ENCODE measurements at regions not wholly inside any gene's neighbourhood (a gene's known extent, or its start where the extent isn't known, plus 50 kb on each side); places are given as distances from the start of the nearest gene placed in this dataset.
"Not testable (repeated sequence)": the region's sequence is repeated elsewhere in the genome, so short reads cannot be mapped to it uniquely, and the experiment has no call there.

- TF ChIP-seq CTCF (conservative IDR thresholded peaks at IDR 0.05; ENCODE audit: low read length); EZH2phosphoT487 (IDR thresholded peaks at IDR 0.05; ENCODE audit: borderline replicate concordance): not testable (repeated sequence)
These were observed 110.2 kb downstream of the DDX11 start for GRCh38 chr12:31183899-31184298.
